T-helper 2 cell treated with Interferon-gamma antibody and Interleukin-4, amounts not matched to agents 5 μg/mL and 100 μg/mL, for 36 hours (primary cell): ENCODE measurements at regions not wholly inside any gene's neighbourhood (a gene's known extent, or its start where the extent isn't known, plus 50 kb on each side); places are given as distances from the start of the nearest gene placed in this dataset.

Source experiments
- DNase-seq: peaks from one replicate; pipeline ENCODE4 v3.0.0; 2021; ENCODE audit warnings: low spot score
- H3K27ac Mint-ChIP-seq: one replicate; pipeline ENCODE4 v1.8.0; 2021; ENCODE audit warnings: mild to moderate bottlenecking, mixed read lengths
- H3K27me3 Mint-ChIP-seq: one replicate; pipeline ENCODE4 v1.8.0; 2021; ENCODE audit warnings: low read depth, mixed read lengths
- H3K36me3 Mint-ChIP-seq: one replicate; pipeline ENCODE4 v1.8.0; 2021; ENCODE audit warnings: low read depth, mixed read lengths
- H3K4me1 Mint-ChIP-seq: one replicate; pipeline ENCODE4 v1.8.0; 2021; ENCODE audit warnings: low read depth, mixed read lengths
- H3K4me3 Mint-ChIP-seq: one replicate; pipeline ENCODE4 v1.8.0; 2022; ENCODE audit warnings: mild to moderate bottlenecking, moderate library complexity, mixed read lengths
- H3K9me3 Mint-ChIP-seq: one replicate; pipeline ENCODE4 v1.8.0; 2021; ENCODE audit warnings: mixed read lengths

DNA sequence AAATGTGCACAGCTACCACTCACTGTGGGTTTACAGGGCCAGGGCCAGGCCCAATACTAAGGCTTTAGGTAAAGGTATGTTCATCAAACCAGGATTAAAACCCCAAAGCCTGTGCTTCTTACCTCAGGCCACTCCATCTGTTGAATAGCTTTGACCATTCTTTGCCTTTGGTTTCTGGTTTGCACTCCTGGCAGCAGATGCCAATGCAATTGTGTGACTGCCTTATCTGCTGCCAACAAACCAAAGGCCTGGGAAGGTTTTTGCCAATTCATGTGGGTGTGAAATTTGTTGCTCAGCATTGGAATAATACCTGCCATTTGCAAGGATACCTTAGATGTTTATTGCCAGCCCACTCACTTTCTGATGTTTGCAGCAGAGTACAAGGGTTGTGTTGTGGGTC, 221.6 kb downstream of the C12orf75 start:
- DNase-seq: no peak
- Mint-ChIP-seq H3K4me3 (no peak overlapping the region), H3K9me3 (no peaks in the 10 kb centered on the region), H3K27ac (no peak overlapping the region), H3K36me3 (no peaks in the 10 kb centered on the region), H3K27me3 (no peaks in the 10 kb centered on the region), H3K4me1 (no peaks in the 10 kb centered on the region)

DNA sequence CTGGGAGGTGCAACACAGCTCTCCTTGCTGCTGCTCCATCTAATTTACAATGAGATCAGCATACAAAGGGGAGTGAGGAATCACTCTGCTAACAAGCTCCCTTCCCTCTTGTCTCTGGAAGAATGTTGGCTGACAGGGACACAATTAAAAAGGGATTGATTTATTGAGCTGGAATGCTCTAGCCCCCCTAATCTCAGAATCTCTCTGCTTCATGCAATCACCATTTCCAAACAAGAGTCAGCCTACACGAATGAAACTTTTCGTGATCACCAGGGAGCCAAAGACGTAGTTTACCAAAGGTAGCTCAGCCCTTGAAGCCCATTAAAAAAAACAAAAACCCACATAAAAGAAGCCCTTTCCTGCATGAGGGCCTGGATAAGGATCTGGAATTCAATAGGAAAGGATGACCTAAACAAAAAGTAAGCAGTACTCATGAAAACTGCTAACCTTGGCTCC, 223.8 kb downstream of the C12orf75 start:
- Mint-ChIP-seq H3K4me3 (no peak overlapping the region), H3K4me1 (no peaks in the 10 kb centered on the region), H3K36me3 (no peaks in the 10 kb centered on the region), H3K27ac (no peak overlapping the region), H3K27me3 (no peaks in the 10 kb centered on the region), H3K9me3 (no peaks in the 10 kb centered on the region)
- DNase-seq: no peak

DNA sequence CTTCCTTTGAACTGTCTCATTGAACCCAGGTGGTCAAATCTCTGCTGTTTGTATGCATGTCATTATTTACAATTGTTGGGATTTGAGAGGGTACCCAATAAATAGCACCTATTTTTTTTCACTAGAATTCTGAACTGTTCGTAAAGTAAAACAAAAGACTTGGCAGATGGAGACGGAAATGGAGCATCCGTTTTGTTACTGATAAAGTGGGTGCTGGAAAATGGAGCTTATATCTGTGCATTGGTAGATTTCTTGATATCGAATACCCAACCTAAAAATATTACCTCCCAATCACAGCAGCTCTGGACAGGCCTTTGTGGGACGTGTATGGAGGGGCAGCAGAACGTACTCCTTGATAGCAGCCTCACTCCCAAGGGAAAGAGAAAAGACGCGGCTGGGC, 224.4 kb downstream of the C12orf75 start:
- no peak overlapping the region for H3K27ac Mint-ChIP-seq
- H3K9me3 Mint-ChIP-seq: no peaks in the 10 kb centered on the region
- H3K4me3 Mint-ChIP-seq: no peak overlapping the region
- H3K4me1 Mint-ChIP-seq: no peaks in the 10 kb centered on the region
- no peaks in the 10 kb centered on the region for H3K36me3 Mint-ChIP-seq
- no peak for DNase-seq
- H3K27me3 Mint-ChIP-seq: peaks cover 1% of the 10 kb centered on the region

DNA sequence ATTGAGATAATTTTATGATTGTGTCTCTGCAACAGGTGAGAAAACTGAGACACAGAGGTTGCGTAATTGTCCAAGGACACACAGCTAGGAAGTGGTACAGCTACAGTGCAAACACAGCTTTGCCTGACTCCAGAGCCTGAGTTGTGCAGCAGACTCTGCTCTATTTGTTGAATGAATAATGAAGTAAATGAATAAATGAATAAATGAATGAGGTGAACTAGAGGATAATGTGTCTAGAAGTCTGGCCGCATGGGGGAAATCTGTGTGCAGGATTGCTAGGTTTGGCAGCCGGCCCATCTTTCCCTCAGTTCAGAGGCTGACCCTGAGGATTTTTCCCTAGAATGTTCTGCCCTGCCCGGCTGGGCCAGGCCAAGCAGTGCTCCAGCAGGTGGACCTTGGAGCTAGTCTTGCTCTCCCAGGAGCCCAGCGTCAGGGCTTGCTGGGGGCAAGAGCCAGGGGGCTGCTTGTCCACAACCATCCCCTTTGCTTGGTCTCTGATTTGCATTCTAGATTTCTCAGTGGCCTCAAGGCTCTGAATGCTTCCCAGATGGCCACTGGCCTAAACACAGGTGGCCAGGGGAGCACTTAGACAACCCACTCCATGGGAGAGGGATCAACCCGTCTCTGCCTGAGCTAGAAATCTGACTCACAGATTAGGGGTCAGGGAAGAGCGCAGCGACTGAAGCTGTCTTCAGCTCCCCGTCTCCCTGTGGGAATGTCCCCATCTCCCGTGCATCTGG, 225.2 kb downstream of the C12orf75 start:
- H3K9me3 Mint-ChIP-seq: no peaks in the 10 kb centered on the region
- DNase-seq: no peak
- peaks cover 3% of the 10 kb centered on the region for H3K27me3 Mint-ChIP-seq
- H3K27ac Mint-ChIP-seq: no peak overlapping the region
- no peaks in the 10 kb centered on the region for H3K4me1 Mint-ChIP-seq
- no peaks in the 10 kb centered on the region for H3K36me3 Mint-ChIP-seq
- no peak overlapping the region for H3K4me3 Mint-ChIP-seq

DNA sequence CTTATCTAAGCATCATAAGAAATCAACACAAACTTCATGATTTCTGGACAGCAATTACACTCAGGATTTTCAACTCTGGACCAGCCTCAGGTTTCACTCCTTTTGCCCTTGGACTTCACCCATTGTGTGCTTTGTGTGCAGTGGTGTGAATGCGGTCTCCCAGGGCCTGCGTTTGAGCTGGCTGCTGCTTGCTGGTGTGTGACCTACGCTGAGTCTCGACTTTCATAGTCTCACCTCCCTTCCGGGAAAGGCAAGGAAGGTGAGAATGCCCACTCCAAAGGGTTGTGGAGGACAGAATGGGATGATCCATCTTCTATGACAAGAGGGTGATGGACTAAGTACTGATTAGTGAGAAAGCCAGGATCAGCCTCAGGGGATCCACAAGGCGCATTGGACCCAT, 228.8 kb downstream of the C12orf75 start:
- Mint-ChIP-seq H3K4me3 (no peak overlapping the region), H3K27me3 (peaks cover 3% of the 10 kb centered on the region), H3K27ac (no peak overlapping the region), H3K4me1 (no peaks in the 10 kb centered on the region), H3K9me3 (no peaks in the 10 kb centered on the region), H3K36me3 (no peaks in the 10 kb centered on the region)
- no peak for DNase-seq

DNA sequence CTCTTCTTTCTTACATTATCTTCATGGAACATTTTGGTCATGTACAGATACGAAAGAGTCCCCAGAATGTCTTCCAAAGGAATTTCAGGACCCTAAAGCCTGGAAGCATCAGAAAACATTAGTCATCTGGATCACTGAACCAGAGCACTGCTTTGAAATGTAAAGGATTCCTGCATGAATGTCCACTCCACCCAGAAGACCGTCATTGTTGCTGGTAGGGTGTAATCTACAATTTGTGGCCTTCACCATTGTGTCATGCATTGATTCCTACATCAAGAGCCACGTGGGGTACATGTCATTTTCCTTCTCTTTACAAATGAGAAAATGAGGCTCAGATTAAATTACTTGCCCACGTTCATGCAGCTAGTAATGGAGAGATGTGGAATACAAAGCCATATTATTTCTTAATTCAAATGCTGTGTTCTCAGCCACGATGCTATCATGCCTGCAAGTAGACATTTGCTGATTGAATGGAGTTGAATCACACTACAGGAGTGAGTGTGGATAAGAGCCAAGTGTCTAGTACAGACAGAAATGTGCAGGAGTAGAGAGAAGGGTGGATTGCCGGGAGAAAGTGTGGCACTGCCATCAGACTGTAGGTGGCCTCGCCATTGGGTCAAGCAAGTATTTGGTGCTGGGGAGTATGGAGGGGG, 231.2 kb downstream of the C12orf75 start:
- Mint-ChIP-seq H3K36me3 (no peaks in the 10 kb centered on the region), H3K4me3 (no peak overlapping the region), H3K9me3 (no peaks in the 10 kb centered on the region), H3K27me3 (peaks cover 8% of the 10 kb centered on the region), H3K4me1 (no peaks in the 10 kb centered on the region), H3K27ac (no peak overlapping the region)
- no peak for DNase-seq

DNA sequence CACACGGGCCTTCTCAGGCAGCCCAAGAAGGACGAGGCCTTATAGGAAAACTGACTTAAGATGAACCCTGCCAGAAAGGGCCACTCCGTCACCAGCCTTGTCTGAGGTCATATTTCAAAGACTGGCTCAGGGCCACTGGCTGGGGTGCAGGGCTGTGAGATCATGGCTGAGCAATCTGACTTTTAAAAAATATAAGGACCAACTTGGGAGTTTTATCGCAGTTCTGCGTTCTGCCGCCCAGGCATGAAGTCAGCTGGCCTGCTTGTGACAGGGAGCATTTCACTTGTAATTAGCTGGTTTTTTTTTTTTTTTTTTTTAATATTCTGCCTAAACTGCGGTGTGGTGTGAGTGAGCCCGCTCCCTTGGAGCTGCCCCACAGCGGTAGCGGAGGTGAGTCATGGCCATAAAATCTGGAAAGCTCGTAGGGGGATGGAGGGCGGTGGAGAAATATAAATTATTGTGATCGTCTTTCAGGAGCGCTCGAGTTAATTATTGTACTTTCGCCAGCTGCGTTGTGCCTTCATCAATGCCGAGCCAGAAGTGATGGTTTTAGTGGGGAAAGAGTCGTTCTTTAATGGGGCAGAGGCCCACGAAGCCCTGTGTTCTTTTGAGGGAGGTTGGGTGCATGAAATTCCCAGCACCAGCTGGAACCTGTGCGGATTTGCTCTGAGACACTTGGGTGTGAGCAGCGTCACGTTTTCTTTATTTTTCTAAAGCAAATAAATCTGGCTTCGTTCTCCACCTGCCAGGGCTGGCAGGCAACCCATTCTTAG, 231.9 kb downstream of the C12orf75 start:
- no peak for DNase-seq
- no peak overlapping the region for H3K4me3 Mint-ChIP-seq
- H3K9me3 Mint-ChIP-seq: no peaks in the 10 kb centered on the region
- no peak overlapping the region for H3K27ac Mint-ChIP-seq
- H3K27me3 Mint-ChIP-seq: peaks cover 11% of the 10 kb centered on the region
- no peaks in the 10 kb centered on the region for H3K4me1 Mint-ChIP-seq
- no peaks in the 10 kb centered on the region for H3K36me3 Mint-ChIP-seq

DNA sequence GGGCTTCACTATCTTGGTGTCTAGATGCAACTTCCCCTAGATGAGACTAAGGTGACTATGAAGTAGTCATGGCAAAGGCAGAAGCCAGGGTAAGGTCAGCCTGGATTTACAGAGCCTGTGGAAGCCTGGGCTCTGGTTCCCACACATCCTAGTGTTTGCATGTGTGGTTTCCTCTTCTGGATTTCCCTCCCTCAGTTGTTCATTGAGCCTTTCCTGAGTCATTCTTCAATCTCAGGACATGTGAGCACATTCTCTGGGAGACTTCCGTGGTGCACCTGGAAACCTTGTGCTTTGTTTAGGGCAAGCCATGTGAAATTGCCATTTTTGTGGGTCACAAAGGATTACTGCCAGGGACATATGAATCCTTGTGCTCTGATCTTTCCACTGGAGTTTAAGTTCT, 236.6 kb downstream of the C12orf75 start:
- Mint-ChIP-seq H3K4me1 (peaks cover 10% of the 10 kb centered on the region), H3K9me3 (no peaks in the 10 kb centered on the region), H3K36me3 (no peaks in the 10 kb centered on the region), H3K4me3 (no peak overlapping the region), H3K27ac (no peak overlapping the region), H3K27me3 (peaks cover 12% of the 10 kb centered on the region)
- no peak for DNase-seq

DNA sequence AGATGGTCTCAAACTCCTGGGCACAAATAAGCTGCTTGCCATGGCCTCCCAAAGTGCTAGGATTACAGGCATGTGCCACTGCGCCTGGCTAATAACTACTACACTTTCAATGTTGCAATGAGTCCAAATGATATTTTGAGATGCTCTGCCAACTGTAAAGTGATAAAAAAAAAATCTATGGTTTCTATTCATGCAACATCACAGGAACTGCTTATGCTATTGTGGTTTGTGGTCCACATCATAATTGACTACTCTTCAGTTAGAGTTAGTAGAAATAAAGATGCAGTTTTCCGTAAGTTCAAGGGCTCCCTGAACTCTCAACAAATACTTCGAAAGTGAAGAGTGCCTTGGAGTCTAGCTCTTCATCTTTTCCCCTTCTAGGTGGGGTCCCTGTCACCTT, 239.4 kb downstream of the C12orf75 start:
- Mint-ChIP-seq H3K4me3 (no peak overlapping the region), H3K9me3 (no peaks in the 10 kb centered on the region), H3K36me3 (no peaks in the 10 kb centered on the region), H3K27me3 (peaks cover 10% of the 10 kb centered on the region), H3K27ac (no peak overlapping the region), H3K4me1 (peaks cover 10% of the 10 kb centered on the region)
- no peak for DNase-seq

DNA sequence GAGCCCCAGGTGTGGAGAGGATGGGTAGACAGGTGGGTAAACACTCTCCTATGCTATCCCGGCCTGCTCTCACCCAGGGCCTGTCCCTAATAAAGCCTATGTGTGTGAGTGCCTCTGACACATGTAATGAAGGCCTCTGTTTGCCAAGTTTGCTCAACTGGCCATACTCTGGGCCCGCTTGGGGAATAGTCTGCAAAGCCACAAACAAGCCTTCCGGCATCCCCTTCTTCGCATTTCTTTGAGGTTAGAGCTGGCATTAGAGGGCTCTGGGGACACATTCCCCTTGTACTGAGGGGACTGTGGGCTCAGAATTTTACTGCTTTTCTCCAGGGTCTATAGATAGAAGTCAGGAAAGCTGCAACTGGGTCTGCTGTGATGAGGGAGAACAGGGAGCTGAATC, 240.5 kb downstream of the C12orf75 start:
- Mint-ChIP-seq H3K27me3 (peaks cover 11% of the 10 kb centered on the region), H3K27ac (no peak overlapping the region), H3K4me1 (peaks cover 10% of the 10 kb centered on the region), H3K9me3 (no peaks in the 10 kb centered on the region), H3K4me3 (no peak overlapping the region), H3K36me3 (no peaks in the 10 kb centered on the region)
- DNase-seq: no peak

DNA sequence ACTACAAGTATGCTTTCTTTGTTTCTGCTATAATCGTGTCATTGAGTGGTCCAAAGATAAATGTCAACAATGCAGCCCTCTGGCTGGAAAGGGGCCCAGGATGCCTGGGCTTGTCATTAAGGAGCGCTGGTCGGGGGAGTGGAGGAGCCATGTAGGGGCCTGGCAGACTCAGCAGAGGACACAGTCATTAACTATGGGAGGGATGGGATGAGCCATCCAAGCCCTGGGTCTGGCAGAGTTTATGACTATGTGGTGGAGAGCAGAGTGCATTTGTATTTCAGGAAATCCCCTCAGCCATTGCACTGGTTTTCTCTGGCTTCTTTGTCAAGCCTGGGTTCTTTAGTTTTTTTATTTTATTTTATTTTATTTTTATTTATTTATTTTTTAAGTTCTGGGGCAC, 243.1 kb downstream of the C12orf75 start:
- Mint-ChIP-seq H3K27ac (no peak overlapping the region), H3K4me1 (peaks cover 10% of the 10 kb centered on the region), H3K4me3 (no peak overlapping the region), H3K27me3 (peaks cover 3% of the 10 kb centered on the region), H3K36me3 (no peaks in the 10 kb centered on the region), H3K9me3 (no peaks in the 10 kb centered on the region)
- DNase-seq: no peak

DNA sequence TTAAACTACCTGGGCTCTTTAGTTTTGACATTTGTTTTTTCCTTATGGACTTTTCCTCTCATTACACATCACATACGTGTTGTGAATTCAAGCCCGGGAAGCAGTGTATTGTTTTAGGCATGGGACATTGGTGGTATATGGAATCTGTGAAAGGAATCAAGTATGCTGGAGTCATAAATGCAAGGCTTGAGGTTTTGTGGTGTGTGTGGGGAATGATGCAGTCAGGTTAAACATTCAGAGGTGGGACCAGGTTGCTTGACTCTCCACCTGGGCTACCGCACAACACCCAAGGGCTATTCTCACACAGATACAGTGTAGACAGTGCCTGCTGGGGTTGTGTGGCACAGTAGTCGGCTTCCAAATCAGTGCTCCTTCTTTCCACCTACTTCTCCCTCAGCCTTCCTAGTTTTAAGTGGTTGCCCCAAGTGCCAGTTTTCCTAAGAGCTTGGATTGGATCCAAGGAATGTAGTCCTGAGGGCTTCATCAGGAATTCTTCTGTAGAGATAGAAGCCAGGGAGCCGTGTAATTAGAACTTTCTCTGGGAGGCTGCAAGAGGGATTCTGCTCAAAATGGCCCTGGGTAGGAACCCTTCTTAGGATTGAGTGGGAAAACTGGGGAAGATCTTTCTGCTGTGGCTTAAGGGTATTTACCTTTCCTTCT, 243.7 kb downstream of the C12orf75 start:
- no peaks in the 10 kb centered on the region for H3K9me3 Mint-ChIP-seq
- DNase-seq: no peak

DNA sequence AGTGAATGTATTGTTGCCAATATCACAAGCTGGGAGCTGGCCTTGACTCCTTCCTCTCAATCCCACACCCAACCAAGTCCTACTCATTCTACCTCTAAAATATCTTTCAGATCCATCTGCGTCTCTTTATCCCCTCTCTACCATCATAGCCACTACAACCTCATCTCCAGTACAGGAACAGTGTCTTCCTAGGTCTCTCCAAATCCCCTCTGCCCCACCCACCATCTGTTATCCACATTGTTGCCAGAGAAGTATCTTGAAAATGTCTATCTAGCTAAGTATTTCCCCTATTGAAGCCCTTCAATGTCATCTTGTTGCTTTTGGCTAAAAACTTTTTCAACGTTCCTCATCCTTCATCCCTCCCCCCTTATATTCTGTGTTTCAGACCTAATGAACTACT, 244.7 kb downstream of the C12orf75 start:
- peaks cover under 1% of the 10 kb centered on the region for H3K4me1 Mint-ChIP-seq
- H3K27ac Mint-ChIP-seq: no peak overlapping the region
- no peak for DNase-seq
- H3K36me3 Mint-ChIP-seq: no peaks in the 10 kb centered on the region
- no peak overlapping the region for H3K4me3 Mint-ChIP-seq
- no peaks in the 10 kb centered on the region for H3K9me3 Mint-ChIP-seq
- peaks cover 3% of the 10 kb centered on the region for H3K27me3 Mint-ChIP-seq

More for the DNA sequence above, 243.7 kb downstream of the C12orf75 start:
- H3K27me3 Mint-ChIP-seq: peaks cover 3% of the 10 kb centered on the region
- peaks cover 8% of the 10 kb centered on the region for H3K4me1 Mint-ChIP-seq
- no peaks in the 10 kb centered on the region for H3K36me3 Mint-ChIP-seq
- no peak overlapping the region for H3K27ac Mint-ChIP-seq
- no peak overlapping the region for H3K4me3 Mint-ChIP-seq

DNA sequence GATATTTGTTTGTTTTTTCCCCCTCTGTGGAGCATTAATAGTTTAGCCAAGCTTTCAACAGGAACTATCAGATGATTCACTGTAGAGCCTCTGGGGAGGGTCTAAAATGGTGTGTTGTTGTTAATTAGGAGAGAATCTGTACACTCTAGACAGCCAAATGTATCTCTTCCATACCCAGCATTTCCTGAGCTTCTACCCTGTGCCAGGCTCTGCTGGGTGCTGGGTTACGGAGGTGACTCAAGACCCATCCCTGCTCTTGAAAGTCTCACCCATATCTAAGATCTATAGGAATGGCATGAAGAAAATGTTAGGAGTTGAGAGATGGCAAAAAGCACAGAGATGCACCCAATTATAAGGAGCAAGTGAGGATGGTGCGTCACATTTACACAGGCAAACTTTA, 245.8 kb downstream of the C12orf75 start:
- no peaks in the 10 kb centered on the region for H3K9me3 Mint-ChIP-seq
- H3K36me3 Mint-ChIP-seq: no peaks in the 10 kb centered on the region
- no peak for DNase-seq
- no peak overlapping the region for H3K4me3 Mint-ChIP-seq
- no peak overlapping the region for H3K27ac Mint-ChIP-seq
- H3K27me3 Mint-ChIP-seq: peaks cover 3% of the 10 kb centered on the region
- no peaks in the 10 kb centered on the region for H3K4me1 Mint-ChIP-seq
